T47D (cell line): ENCODE measurements at regions not wholly inside any gene's neighbourhood (a gene's known extent, or its start where the extent isn't known, plus 50 kb on each side); places are given as distances from the start of the nearest gene placed in this dataset.
A peak's percentile ranks its signal among the peaks of the same experiment; 100 is the strongest.

Experiments used
- DNase-seq, 2 experiments: peaks; one replicate each; pipeline versions ENCODE4 v3.0.0 to v3.0.0-alpha.2; 2011 to 2012; ENCODE audit warnings: low read depth in 1 of 2, low spot score in 1 of 2
- JUND ChIP-seq: IDR thresholded peaks from 2 replicates; pipeline ENCODE4 v1.6.1; 2012; ENCODE audit warnings: low read depth
- in situ Hi-C: cut with HindIII; loops from 2 replicates; pipeline ENCODE4 v1.10.0; 2016; ENCODE audit warnings: low sequenced_read_pairs, low pct_unique_long_range_greater_than_20kb

DNA sequence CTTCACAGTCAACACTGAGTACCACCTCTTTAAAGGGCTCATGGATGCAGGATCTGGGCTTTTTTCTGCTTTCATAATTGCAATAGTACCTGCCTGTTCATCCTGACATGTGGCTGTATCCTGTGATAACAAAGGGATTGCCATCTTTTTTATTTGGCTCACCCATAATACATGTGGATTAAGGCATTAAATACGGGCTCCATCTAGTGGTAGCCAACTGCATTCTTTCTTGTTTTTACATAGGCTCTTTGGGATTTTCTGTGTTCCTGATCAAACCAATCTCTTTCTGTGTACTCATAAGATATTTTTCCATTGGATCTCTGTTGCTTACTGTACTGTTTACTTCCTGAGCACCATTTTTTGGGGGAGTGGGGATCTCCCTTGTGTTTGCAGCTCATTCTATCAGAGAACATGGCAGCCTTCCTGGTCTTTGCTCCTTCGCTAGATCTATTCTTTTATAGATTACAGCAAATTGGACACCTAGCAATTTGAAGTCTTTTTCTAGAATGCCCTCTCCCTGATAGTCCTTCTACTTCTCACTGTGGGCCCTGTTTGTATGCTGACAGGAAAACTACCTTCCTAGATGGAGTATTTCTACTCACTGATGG, 723.4 kb upstream of the MDGA2 start:
- TF ChIP-seq JUND, result no peak
- peak; percentile 43 to 80 for DNase-seq
- in situ Hi-C loops, result no loop called here

DNA sequence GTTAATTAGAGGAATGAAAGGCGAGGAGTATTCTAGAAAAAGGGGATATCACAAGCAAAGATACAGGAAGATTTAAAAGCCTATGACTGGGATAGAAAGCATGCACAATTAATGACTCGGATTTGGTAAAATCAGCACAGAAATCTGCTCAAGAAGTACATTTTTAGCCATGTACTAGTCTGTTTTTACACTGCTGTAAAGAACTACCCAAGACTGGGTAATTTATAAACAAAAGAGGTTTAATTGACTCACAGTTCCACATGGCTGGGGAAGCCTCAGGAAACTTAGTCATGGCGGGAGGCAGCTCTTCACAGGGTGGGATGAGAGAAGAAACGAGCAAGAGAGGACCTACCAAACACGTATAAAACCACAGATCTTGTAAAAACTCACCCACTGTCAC, 716.3 kb upstream of the MDGA2 start:
- no peak for TF ChIP-seq JUND
- no peak for DNase-seq
- in situ Hi-C loops, result no loop called here

DNA sequence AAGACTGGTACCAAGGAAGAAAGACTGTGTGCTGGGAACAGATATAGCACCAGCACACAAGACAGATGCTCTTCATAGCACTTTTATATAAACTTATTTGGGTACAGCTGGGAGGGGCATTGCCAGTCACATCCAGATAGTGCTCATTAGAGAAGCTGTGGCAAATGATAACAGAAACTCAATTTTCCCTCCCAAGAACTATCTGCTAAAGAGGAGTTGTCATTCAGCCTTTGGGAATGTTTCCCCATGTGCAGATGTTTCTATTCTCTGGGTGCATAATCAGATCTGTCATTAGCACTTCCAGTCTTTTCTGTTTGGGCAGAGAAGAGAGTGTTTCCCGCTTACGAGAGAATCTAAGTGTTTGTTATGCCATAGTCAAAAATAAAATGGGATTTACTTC, 714.9 kb upstream of the MDGA2 start:
- in situ Hi-C loops, result no loop called here
- no peak for DNase-seq

DNA sequence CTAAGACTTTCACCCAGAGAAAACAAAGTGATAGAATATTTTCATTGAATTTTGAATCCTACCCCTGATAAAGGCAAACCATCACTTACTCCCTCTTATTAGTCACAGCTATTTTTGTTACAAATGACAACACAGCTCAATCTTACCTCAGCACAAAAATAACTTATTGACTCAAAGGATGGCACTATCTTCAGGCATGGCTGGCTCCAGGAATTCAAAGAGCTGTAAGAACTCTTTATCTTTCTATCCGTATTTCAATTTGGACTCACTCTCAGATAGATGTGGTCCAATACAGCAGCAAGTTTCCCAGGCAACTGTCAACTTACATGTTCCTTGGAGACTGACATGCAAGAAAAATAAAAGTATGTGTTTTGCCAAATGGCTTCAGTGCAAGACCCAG, 709.4 kb upstream of the MDGA2 start:
- TF ChIP-seq JUND, result no peak
- no peak for DNase-seq

More for the DNA sequence above, 714.9 kb upstream of the MDGA2 start:
- no peak for TF ChIP-seq JUND

DNA sequence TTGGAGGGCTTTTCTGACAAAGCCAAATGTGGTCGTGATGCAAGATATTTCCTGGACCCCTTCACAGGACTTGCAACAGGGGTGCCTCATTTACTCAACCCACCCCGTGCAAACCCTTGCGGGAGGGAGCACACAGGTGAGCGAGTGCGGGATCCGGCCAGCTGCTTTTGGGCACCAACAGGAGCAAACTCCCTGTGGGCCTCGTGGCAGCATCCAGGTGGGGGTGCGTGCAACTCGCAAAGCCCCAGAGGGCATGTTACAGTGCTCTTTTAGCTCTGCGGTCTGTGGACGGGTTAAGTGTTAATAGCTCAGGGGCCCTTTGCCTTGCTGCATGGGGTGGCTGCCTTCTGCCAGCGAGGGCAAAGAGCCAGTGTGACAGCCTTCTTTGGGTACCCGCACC, 707.6 kb upstream of the MDGA2 start:
- in situ Hi-C loops, result no loop called here
- DNase-seq, result peak in 1 of 2 experiments; percentile 10
- TF ChIP-seq JUND, result no peak

More for the DNA sequence above, 709.4 kb upstream of the MDGA2 start:
- in situ Hi-C loops, result no loop called here

DNA sequence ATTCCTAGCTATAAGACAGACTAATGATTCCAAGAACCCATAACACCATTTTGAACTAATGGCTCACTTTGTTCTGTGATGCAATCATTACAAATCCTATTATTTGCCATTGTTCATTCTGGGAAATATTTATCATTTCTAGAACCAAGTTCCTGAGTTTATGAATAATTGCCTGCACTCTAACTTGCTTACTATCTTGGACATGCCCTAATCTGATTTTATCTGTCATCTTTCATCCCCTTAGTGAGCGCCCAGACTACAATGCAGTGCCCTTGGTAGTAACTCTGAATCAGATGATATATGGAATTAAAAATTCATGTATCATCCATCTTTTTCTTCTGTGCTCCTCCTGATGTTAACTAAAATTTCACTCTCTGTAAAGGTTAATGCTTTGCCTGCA, 703.1 kb upstream of the MDGA2 start:
- no peak for DNase-seq
- in situ Hi-C loops, result no loop called here
- TF ChIP-seq JUND, result no peak

DNA sequence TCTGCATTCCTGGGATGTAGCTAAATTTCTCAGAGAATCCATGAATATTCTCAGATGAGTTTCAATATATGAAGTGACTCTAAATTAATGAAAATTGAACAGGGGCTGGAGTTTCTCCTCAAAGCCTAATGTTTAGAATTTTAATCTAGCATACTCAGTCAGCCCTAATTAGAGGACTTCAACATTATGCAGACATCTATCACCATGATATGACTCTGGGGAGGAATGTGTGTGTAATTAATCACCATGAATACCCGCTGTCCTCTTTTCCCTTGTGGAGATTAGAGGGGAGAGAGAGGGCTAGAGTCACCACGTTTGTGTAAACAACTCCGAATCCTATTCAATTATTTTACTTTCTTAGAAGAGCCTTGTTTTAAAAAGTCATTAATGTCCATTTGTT, 698.6 kb upstream of the MDGA2 start:
- no peak for DNase-seq
- in situ Hi-C loops, result no loop called here
- TF ChIP-seq JUND, result no peak

DNA sequence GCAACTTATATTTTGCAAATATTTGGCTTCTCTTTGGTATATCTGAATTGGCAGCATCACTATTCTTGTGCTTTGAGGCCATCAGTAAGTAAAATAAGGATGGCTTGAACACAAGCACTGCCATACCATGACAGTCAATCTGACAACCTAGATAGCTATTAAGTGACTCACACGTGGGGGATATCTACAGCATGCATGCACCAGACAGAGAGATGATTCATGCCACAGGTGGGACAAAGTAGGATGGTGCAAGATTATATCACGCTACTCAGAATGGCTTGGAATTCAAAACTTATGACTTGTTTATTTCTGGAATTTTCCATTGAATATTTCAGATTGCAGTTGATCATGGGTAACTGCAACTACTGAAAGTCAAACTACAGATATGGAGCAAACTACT, 675.6 kb upstream of the MDGA2 start:
- no peak for DNase-seq
- TF ChIP-seq JUND, result no peak
- in situ Hi-C loops, result no loop called here

DNA sequence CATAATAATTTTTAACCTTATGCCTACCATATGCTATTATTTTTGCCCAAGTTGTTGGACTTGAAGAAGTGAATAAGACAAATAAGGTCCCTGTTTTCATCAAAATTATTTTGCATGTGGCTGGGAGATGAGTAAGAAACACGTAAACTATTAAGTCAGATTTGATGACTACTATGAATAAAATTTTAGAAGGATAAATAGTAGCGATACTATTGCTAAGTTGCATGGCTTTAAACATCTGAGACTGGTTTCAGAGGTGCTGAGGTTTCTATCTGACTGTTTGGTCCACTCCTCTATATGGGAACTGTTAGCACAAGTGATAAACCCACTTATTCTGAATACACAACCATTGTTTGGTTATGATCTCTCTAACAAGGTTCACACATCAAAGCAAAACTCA, 674.3 kb upstream of the MDGA2 start:
- TF ChIP-seq JUND, result no peak
- in situ Hi-C loops, result no loop called here
- DNase-seq, result no peak

DNA sequence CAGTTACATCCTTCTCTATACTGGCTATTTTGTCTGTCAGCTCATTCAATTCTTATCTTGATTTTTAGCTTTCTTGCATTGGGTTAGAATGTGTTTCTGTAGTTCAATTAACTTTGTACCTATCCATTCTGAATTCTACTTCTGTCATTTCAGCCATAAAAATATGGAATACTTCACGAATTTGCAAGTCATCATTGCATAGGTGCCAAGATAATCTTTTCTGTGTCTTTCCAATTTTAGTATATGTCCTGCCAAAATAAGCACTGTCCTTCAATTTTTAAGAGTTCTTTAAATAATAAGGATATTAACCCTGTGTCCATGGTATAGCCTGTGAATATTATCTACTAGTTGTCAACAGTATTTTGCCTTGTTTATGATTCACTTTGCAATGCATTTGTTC, 665.7 kb upstream of the MDGA2 start:
- in situ Hi-C loops, result no loop called here
- TF ChIP-seq JUND, result no peak
- no peak for DNase-seq

DNA sequence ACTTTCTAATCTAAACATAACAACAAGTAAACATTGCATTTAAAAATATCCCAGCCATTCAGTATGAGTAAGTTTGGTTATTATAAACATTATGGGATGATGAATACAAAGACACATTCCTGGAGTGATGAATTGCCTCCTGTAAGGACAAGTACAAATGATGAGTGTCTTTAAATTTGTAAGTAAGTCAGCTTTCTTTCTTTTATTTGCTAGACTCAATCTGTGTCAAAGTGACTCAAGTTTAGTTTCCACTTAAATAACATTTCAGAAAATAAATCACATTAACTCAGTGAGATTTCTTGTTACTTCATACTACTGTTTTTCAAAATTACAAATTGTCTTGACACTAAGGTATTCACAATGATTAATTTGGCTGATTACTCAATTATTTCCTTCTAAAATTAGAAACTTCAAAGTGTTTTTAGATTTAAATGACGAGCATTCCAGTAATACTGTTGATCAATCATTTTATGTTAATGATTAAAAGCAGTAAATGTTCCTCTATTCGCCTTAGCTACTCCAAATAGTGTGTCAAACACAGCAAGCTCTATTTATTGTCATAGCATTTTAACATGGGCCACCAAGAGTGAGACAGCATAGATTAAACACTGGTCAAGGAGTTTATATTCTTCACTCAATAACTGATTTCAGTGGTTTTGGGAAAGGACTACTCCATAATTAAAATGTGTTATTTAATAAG, 658.0 kb upstream of the MDGA2 start:
- no peak for TF ChIP-seq JUND
- no peak for DNase-seq

DNA sequence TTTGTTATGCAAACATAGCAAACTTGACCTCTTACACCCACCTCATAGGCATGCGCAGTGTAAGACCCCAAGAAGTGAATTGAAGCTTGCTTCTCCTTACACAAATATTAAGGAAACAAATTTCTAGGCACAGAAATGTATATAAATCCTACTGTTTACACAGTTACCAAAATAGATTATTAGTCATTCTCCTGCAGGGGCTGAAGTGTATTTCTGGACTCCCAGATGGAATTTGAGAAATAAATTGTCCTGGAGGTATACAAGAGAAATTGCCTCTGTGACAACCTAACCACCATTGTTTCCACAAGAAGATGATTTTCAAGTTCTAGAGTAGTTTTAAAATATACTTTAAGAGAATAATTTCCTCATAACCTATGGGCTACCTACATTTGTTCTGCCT, 656.0 kb upstream of the MDGA2 start:
- DNase-seq, result no peak
- in situ Hi-C loops, result no loop called here
- TF ChIP-seq JUND, result no peak

More for the DNA sequence above, 658.0 kb upstream of the MDGA2 start:
- in situ Hi-C loops, result no loop called here

DNA sequence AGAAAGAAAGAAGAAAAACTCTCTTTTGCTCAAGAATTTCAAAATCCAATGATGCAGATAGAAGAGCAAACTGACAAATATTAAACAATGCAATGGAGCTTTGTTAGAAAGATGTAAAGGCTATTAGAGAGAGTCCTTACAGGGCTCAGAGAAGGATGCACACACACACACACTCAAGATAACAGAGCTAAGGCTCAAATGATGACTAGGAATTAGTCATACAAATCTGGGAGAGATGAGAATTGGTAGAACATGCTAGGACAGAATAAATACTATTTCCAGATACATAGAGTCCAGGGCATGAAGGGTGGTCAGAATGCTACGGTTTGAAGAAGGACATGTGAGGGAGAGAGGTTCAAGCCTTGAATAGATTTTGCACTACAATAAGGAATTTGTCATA, 650.1 kb upstream of the MDGA2 start:
- DNase-seq, result no peak
- in situ Hi-C loops, result no loop called here
- no peak for TF ChIP-seq JUND

DNA sequence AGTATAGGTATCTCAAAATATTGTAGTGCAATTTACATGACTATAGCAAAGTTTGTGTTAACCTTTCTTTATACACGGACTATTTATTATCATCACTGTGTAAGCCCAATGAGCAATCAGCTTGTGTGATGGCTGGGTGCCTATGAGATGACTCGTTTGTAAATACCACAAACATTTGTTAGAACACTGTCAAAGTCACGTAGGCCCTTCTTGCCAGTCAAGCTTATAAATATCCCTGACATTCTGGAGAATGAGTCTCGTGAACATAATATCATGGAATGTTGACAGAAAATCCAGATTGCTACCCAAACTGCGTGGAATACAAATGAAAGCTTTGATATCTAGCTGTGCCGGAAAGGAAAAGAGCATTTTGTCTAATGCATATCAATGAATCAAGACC, 648.3 kb upstream of the MDGA2 start:
- DNase-seq, result no peak
- in situ Hi-C loops, result no loop called here
- no peak for TF ChIP-seq JUND
